ENCODE measurements at regions not wholly inside any gene's neighbourhood (a gene's known extent, or its start where the extent isn't known, plus 50 kb on each side); places are given as distances from the start of the nearest gene placed in this dataset.
"Not testable (repeated sequence)": the region's sequence is repeated elsewhere in the genome, so short reads cannot be mapped to it uniquely, and the experiment has no call there.

DNA sequence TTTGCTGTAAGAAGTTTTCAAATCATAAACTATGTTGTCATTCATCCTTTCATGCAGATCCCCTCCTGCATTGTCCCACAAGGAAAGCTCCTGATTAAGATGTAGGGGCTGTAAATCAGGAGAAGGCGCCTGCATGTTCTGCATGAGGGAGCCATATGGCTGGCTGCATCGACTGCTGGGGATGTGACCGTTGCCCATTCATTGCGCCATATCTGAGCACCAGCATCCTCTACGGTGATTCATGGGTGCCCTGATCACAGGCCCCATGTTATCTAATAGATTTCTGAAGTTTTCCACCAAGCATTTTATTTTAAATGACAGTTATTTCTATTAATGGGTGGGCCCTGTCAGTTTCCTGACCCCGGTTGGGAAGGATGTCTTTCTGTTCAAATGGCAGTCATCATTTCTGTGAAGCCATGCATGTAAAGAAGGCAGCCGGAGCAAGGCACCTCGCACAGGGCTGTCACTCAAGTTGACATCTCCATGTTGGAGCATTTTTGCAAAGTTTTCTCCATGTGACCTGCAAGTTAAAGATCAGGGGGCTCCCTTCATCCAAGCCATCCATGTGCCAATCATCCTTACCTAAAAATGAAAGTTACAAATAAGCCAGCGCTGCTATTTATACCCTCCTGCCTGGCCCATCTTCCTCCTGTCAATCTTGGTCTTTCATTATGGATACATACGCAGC lies 128.8 kb downstream of the TEX36 start:
- DNase-seq, result no peak

DNA sequence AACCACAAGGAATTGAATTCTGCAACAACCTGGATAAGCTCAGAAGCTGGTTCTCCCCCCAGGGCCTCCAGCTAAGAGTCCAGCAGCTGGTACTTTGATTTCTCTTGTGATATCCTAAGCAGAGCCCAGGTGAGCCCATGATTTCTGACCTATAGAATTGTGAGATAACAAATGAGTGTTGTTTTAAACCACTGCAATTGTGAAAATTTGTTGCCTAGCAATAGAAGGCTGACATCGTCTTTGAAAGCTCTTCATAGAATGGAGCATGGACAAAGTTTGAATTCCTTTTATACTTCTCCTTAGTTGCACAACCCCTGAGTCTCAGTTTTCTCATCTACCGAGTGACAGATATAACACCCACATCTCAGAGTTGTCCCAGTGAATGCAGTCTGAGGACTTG lies 129.9 kb downstream of the TEX36 start:
- DNase-seq, result no peak

DNA sequence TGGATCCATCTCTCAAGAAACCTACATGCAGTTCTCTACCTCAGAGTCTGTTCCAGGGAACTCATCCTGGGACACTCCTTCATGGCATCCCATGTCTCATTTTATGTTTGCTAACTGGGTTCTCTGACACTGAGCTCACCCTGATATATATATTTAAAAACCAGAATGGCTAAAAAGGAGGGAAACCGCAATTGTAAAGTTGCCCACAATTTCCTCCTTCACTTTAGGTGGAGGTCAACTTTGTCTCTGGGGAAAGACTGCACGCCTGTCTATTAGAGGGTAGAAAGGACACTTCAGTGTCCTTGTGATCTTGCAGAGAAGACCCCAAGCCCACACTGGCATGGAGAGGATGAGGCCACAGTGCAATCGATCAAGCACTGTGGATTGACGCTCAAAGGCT lies 131.7 kb downstream of the TEX36 start:
- no peak for DNase-seq

DNA sequence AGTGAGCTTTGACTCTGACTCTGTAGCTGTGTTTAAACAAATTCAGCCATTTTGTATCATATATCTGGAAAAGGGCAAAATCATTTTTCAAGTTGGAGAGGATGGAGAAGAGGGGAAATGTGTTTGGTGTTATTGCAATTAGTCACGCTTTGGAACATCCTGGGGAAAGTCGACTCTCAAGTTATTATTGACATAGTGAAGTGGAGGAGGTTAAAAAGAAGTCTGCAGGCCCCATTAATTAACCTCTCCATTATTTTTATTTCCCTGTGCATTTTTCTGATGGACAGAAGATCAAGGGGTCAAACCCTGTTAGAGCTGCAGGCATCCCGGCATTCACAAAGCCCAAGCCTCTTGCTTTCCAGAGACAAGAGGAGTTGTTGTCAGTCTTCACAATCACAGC lies 132.6 kb downstream of the TEX36 start:
- DNase-seq, result no peak

DNA sequence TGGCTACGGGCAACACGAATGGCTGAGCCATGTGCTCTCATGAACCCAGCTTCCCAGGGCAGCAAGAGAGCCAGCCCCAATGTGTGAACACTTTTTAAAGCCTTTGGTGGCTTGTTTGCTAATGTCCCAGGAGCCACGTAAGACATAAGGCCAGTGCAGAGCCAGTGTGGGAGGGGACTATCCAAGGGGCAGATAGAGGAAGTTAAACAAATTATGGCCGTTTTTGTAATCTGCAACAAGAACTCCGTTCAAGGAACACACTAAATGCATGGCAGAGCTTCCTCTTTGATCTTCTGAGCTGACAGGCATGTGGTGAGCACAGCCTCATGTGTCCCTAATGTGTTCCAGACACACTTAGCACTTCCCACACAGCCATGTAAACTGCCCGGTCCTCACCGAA lies 133.3 kb downstream of the TEX36 start:
- DNase-seq, result no peak

DNA sequence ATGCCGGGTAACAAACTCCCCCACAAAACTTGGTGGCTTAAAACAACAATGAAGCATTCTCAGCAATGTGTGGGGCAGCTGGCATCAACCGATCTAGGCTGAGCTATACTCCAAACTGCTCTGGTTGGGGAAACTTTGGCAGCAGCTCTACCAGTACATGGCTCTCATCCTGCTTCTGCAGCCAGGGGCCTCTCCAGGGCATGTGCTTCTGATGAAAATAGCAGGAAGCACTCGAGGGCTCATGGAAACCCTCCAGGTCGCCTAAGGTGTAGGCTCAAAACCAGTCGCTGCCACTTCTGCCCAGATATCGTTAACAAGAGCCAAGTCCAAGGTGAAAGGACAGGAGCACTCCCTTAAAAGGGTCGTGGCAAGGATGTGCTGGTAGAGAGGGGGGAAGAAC lies 134.1 kb downstream of the TEX36 start:
- no peak for DNase-seq

DNA sequence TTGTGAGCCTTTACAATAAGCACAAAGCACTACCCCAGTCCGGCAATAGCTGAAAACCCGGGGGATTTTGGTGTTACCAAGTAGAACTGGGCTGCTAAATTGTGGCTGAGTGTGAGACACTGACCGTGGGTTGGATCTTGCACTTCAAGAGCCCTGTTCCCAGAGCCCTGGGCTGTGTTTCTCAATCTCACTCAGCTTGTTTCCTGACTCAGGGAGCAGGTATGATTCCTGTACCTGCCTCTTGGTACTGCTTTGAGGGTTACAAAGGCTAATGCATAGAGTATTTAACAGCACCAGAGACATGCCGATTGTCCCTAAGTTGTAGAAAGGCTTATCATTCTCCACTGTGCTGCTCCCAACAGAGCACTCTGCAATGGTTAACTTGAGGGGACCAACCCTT lies 134.6 kb downstream of the TEX36 start:
- DNase-seq, result no peak

DNA sequence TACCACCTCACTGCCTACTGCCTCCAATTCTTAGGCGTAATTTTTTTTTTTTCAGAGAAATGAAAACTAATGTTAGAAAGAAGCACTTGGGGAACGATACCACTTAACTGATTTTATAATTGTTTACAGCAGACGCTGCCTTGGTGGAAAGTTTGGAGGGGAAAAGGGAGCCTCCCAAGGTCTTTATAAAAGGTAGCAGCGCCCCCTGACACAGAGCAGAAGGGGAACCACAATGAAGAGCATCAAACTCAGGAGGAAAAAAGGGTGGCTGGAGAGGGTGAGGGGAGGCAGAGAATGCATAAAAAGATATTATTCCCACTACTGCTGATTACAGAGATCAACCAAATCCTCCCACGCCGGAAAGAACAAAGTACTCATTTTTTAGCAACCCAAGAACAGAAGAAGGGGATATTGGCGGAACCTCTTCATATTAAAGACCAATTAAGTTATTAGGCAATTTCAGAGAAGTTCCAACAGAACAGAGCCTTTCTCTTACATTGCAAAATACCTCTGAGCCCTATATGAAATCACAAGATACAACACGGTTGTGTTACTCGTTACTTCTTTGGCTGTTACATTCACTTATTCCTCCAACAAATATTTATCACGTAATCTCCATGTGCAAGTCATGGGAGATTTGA lies 135.8 kb downstream of the TEX36 start:
- DNase-seq, result no peak

DNA sequence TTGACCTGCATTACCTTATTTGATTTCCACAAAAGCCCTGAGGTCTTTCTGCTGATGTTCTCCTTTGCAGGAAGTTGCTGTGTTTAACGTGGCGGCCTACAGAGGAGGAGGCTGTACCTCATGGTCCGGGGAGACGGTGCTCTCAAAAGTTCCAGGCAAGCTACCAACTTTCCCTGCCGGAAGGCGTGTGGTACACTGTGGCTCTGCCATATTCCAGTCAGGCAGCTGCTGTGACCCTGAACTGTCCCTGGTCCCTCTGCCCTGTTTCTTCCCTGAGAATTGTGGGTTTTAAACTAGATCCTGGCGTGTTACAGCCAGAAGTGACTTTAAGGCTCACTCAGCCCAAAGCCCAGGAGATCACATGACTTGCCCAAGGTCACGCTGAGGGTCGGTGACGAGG lies 139.2 kb downstream of the TEX36 start:
- no peak for DNase-seq

DNA sequence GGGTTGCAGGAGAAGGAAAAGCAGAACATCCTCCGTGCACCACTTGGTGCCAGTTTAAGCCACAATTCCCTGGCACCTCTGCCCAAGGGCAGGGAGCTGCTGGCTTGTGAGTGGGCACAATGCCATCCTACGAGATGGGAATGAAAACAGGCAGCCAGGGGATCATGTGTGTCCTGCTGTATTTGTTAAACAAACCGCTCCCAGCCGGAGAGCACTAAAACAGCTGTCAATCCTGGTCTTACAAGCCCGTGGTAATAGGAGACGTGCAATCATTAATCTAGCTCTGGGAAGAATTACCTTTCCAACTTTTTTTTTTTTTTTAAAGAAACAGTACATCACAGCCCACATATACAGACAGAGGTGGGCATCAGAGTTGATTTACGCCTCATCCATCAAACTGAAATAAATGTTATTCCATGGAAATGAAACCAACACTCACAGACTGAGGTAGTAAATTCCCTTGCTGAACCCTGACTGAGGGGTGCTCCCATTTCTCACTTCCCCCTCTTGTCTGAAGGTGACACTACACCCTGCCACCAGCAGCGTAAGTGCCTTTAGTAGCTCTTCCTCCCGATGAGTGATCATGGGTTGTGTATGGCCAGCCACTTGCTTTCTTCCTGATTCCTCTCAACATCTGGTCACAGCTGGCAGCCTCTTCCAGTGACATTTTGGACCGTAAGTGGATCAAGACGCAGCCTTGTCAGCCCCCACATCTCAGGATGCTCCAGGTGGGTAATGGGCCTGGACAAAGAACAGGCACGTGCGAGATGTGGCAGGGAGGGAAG lies 143.8 kb downstream of the TEX36 start:
- DNase-seq, result peak; percentile 77

DNA sequence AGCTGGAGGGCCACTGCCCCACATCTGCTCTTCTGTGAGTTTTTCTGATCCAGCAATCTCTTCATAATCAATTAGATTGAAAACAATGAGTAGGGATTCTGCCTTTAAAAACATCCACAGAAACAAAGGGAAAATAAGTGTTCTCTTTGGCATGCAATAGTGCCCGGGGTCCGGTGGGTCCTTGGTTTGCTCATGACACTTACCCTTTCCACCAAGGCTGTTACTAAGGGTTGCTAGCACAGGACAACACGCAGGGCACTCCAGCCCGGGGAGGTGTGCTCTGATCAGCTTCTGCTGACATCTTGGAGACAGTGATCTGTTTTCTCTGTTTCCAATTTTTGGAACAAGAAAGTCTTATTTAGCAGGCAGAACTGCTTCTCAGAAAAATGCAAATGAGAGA lies 146.7 kb downstream of the TEX36 start:
- DNase-seq, result no peak

DNA sequence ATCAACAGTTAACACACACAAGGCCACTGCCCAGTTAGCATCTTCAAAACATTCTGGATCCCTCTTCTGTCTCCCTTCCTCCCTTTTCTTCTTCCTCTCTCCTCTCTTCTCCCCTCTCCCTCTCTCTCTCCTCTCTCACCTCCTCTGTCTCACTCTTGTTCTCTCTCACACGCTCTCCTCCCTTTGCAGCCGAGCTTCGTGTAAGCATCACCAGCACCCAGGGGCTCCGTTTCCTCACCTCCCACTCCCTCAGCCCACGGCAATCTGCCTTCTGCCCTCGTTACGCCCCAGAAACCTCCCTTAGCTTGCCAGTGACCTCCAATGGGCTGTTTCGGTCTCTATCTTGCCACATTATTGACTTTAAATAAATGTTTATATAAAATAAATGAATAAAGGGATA lies 147.4 kb downstream of the TEX36 start:
- no peak for DNase-seq

DNA sequence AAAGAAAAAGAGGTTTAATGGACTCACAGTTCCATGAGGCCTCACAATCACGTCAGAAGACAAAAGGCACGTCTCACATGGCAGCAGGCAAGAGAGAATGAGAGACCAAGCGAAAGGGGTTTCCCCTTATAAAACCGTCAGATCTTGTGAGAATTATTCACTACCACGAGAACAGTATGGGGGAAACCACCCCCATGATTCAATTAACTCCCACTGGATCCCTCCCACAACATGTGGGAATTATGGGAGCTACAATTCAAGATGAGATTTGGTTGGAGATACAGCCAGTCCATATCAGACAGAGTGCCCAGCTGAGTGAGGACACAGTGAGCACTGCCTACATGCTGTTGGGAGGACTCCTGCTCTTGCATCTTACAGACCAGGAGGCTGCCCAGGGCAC lies 148.4 kb downstream of the TEX36 start:
- DNase-seq, result no peak

DNA sequence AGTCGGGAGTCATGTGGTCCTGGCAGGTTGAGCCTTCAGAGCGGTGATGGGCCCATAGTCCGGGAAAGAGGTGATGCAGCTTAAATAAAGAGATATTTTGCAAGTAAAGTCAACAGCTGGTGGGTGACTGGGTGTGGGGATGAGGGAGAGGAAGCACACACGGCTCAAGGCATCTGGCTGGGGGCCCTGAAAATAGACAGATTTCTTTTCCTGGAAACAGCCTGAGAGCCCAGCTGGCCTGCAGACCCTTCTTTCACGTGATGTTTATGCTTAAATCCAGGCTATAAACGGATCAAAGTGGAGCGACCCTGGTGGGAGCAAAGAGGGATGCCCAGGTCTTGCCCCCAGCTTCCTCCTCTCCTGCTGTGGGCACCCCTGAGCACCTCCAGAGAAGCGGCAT lies 149.1 kb downstream of the TEX36 start:
- DNase-seq, result no peak

DNA sequence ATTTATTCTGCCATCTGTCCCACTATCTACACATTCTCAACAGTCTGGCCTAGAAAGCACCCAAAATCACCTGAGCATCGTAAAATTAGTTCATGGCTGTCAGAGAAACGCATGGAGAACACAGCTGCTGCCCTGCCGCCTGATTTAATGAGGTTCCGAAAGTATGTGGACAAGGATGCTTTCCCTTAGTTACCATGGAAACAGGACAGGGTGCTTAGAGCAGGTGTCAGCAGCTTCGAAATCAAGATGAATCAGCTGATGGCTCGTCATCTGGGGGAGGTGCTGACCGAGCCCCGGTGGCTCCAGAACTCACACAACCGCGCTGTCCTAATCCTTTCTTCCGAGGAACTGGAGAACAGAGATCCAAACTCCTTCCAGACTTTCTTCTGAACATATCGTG lies 151.5 kb downstream of the TEX36 start:
- peak; percentile 72 for DNase-seq

DNA sequence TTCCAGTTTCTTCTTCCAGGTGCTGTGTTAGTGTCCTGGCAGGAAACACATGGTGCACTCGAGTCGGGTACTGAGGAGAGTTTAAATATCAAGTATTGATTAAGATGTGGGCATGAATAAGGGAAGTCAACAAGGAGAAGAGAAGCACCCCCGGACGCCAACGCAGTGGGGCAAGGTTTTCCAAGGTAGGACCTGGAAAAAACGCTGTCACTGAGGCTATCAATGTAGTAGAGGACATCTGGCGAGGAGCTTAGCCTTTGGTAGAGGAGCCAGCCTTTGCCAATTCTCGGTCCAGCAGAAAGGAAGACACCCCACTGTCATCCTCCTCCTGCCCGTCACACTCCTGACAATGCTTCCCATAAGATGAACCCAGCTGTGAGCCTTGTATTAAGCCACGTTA lies 159.6 kb downstream of the TEX36 start:
- no peak for DNase-seq

DNA sequence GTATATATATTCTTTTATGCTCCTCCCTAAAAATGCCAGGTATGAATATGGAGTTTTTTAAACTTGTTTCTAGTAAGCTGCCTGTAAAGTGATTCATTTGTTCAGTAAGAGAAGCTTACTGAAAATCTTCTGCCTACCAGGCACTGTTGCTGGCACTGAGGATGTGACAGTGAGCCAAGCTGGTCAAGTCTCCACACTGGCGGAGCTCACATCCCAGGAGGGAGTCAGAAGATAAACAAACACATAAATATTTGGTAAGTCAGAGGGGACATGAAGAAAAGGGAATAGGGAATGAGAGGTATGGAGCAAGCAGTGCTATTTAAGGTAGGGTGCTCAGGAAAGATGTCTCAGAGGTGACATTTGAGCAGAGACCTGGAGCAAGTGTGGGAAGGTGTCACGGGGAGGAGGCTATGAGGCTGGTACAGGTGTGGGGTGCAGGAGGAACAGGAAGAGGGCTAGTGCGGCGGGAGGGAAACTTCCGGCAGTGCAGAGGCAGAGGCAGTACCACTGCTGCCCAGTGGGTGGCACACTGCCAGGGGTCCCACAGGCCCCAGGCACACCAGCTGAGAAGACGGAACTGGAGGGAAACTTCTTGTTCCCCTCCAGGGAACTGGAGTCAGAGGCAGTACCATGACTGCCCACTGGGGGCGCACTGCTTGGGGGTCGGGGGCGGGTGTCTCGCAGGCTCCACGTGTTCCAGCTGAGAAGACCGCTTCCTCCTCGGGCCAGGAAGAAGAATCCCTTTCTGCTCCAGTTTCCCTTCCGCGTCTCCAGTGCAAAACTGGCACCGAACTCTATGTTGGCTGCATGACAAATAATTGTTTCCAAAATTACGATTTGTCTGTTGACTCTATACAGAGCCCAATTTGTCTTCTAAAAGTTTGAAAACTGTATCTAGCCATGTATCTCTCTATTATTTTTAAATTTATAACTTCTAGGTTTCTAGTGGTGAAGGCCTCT lies 161.0 kb downstream of the TEX36 start:
- DNase-seq, result no peak

DNA sequence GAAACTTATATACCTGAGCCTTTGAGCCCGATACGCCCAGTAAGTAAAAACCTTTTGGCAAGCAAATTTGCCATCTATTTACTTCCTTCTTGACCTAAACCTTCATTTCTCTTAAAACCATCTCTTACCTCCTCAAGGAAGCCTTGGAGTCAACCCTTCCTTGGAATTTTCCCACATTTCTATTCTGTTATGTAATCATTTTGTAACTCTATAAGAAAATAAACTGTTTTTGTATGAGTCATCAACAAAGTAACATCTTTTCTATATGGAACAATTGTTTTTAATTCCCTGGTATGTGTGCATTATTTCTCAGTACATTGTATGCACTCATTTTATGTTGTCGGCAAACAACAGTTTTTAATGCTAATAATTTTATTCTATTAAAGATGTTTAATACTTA lies 162.0 kb downstream of the TEX36 start:
- no peak for DNase-seq

DNA sequence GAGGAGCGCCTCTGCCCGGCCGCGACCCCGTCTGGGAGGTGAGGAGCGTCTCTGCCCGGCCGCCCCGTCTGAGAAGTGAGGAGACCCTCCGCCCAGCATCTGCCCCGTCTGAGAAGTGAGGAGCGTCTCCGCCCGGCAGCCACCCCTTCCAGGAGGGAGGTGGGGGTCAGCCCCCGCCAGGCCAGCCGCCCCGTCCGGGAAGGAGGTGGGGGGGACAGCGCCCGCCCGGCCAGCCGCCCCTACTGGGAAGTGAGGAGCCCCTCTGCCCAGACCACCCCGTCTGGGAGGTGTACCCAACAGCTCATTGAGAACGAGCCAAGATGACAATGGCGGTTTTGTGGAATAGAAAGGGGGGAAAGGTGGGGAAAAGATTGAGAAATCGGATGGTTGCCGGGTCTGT lies 164.6 kb downstream of the TEX36 start:
- DNase-seq, result not testable (repeated sequence)

DNA sequence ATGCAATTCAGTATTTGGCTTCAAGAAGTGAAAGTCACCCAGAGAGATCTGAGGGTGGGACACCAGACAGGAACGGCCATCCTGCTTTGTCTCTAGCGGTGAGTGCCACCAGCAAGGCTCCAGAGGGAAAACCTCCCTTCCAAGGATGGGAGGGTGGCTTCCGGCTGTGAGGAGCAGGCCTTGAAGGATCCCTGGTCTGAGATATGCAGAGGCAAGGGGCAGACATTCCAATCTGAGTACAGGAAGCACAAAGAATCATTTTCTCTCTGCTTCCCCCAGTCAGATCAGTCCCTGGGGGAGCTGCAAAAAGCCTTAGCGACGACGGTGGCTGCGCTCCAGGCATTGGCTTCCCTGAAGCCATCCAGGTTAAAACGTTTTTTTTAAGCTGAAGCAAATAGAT lies 167.4 kb downstream of the TEX36 start:
- no peak for DNase-seq

DNA sequence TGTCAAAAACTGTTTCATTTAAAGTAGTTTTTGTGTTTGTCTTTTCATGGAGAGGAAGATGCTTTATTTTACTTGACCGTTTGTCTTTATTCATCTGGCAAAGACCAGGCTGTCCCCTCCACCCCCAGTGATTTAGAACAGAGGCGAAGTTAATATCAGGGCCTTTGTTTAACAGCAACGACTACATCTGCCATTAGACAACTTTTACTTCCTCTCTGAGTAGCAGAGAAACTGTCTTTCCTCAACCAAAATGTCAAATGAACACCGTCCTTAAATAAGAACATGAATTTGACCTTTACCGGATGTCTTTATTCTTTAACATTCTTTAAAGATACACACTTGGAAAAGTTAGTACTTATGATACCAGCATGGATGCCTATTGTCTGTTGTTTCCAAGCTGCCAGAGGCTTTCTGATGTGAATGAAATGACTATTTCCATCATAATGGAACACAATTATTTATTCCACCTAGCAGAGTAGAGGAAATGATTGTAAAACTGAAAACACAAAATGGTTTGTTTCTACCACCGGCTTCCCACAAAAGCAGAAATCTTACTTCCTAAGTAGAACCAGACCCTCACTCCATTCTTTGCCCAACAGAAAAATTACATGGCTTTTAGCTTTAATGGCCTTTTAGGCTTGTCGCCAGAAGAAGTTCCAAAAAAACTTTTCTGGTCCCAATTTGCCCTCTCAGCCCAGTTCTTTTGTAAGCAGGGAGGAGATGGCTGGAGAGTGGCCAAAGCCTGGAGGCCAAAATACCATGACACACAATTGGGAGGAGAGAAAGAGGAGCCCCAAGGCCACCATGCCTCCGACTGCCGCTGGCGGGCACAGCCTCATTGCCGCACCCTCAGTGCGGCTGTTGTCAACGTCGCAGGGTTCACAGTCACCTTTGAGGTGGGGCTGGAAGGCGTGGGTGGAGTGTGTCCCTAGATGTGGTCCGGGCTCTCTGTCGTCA lies 168.5 kb downstream of the TEX36 start:
- DNase-seq, result no peak
